Glutamatergic neuron (in vitro differentiated cells): ENCODE measurements at regions not wholly inside any gene's neighbourhood (a gene's known extent, or its start where the extent isn't known, plus 50 kb on each side); places are given as distances from the start of the nearest gene placed in this dataset.

Experiments
- DNase-seq: peaks from one replicate; pipeline ENCODE4 v3.0.0; 2022
- H3K27ac Mint-ChIP-seq: one replicate; pipeline ENCODE4 v1.8.0; 2020; ENCODE audit warnings: mild to moderate bottlenecking, mixed read lengths, inconsistent platforms; ENCODE audit not compliant: unreplicated experiment
- H3K27me3 Mint-ChIP-seq: one replicate; pipeline ENCODE4 v1.8.0; 2020; ENCODE audit warnings: mild to moderate bottlenecking, moderate library complexity, mixed read lengths, inconsistent platforms; ENCODE audit not compliant: unreplicated experiment
- H3K36me3 Mint-ChIP-seq: one replicate; pipeline ENCODE4 v1.8.0; 2020; ENCODE audit warnings: mild to moderate bottlenecking, mixed read lengths, inconsistent platforms; ENCODE audit not compliant: unreplicated experiment
- H3K4me1 Mint-ChIP-seq: one replicate; pipeline ENCODE4 v1.8.0; 2020; ENCODE audit warnings: mild to moderate bottlenecking, low read depth, mixed read lengths, inconsistent platforms; ENCODE audit not compliant: unreplicated experiment
- H3K4me3 Mint-ChIP-seq: one replicate; pipeline ENCODE4 v1.8.0; 2020; ENCODE audit warnings: mild to moderate bottlenecking, mixed read lengths, inconsistent platforms; ENCODE audit not compliant: unreplicated experiment
- H3K9me3 Mint-ChIP-seq: one replicate; pipeline ENCODE4 v1.8.0; 2020; ENCODE audit warnings: mild to moderate bottlenecking, moderate library complexity, mixed read lengths, inconsistent platforms; ENCODE audit not compliant: unreplicated experiment
- CTCF ChIP-seq: fragments of 200-600 bp; sonication (generic); IDR thresholded peaks from one replicate; pipeline ENCODE4 v1.5.0; 2021; ENCODE audit not compliant: partially characterized antibody, unreplicated experiment

GRCh38 chr7:110604206-110604605, 486.7 kb upstream of the LRRN3 start:
- H3K4me3 Mint-ChIP-seq: no peak overlapping the region
- H3K27ac Mint-ChIP-seq: no peak overlapping the region
- no peak for TF ChIP-seq CTCF
- no peak for DNase-seq
- H3K27me3 Mint-ChIP-seq: no peaks in the 10 kb centered on the region
- no peaks in the 10 kb centered on the region for H3K36me3 Mint-ChIP-seq
- H3K9me3 Mint-ChIP-seq: no peaks in the 10 kb centered on the region
- H3K4me1 Mint-ChIP-seq: peaks cover 11% of the 10 kb centered on the region

- no peaks in the 10 kb centered on the region for H3K9me3 Mint-ChIP-seq
- H3K36me3 Mint-ChIP-seq: no peaks in the 10 kb centered on the region
- TF ChIP-seq CTCF: no peak
- no peak for DNase-seq
- H3K27ac Mint-ChIP-seq: peak overlapping the region; percentile 65
- no peaks in the 10 kb centered on the region for H3K27me3 Mint-ChIP-seq
- H3K4me3 Mint-ChIP-seq: no peak overlapping the region
- H3K4me1 Mint-ChIP-seq: peaks cover 11% of the 10 kb centered on the region
Observed at GRCh38 chr7:110604885-110605284, 486.0 kb upstream of the LRRN3 start.

- H3K4me1 Mint-ChIP-seq: peaks cover 6% of the 10 kb centered on the region
- no peak for TF ChIP-seq CTCF
- no peak for DNase-seq
- H3K36me3 Mint-ChIP-seq: no peaks in the 10 kb centered on the region
- no peaks in the 10 kb centered on the region for H3K27me3 Mint-ChIP-seq
- H3K27ac Mint-ChIP-seq: no peak overlapping the region
- H3K4me3 Mint-ChIP-seq: no peak overlapping the region
- no peaks in the 10 kb centered on the region for H3K9me3 Mint-ChIP-seq
Observed at GRCh38 chr7:110607050-110607857, 483.7 kb upstream of the LRRN3 start.

GRCh38 chr7:110609336-110609735, 481.6 kb upstream of the LRRN3 start:
- Mint-ChIP-seq H3K9me3 (no peaks in the 10 kb centered on the region), H3K36me3 (no peaks in the 10 kb centered on the region), H3K4me3 (no peak overlapping the region), H3K4me1 (peaks cover 6% of the 10 kb centered on the region), H3K27me3 (no peaks in the 10 kb centered on the region), H3K27ac (no peak overlapping the region)
- TF ChIP-seq CTCF: no peak
- DNase-seq: no peak

- no peaks in the 10 kb centered on the region for H3K36me3 Mint-ChIP-seq
- no peak for TF ChIP-seq CTCF
- H3K27me3 Mint-ChIP-seq: no peaks in the 10 kb centered on the region
- no peak for DNase-seq
- H3K4me3 Mint-ChIP-seq: no peak overlapping the region
- no peaks in the 10 kb centered on the region for H3K4me1 Mint-ChIP-seq
- H3K27ac Mint-ChIP-seq: no peak overlapping the region
- H3K9me3 Mint-ChIP-seq: no peaks in the 10 kb centered on the region
Observed at GRCh38 chr7:110612680-110613079, 478.2 kb upstream of the LRRN3 start.
